ENCODE measurements at regions not wholly inside any gene's neighbourhood (a gene's known extent, or its start where the extent isn't known, plus 50 kb on each side); places are given as distances from the start of the nearest gene placed in this dataset.

DNA sequence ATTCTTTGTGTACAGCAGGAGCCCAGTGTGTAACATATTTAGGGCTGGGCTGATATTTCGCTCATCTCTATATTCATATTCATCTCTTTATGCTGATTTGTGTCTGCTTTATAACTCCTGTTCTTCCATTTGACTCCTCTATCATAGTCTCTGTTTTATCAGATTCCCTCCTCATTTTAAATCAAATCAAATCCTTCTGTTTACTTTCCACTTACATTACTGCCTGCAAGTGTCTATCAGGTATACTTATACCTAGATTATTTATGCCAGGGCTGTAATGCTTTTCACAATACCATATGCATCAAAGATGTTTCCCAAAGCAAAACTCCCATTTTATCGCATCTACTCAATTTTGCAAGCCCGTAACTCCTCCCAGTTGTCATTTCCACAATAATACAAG lies 990.7 kb downstream of the SORCS1 start:
- in situ Hi-C loops (cut with HindIII; ENCODE audit: low pct_unique_long_range_greater_than_20kb, low sequenced_read_pairs), result no loop called here
- DNase-seq (ENCODE audit: low read depth), result no peak

DNA sequence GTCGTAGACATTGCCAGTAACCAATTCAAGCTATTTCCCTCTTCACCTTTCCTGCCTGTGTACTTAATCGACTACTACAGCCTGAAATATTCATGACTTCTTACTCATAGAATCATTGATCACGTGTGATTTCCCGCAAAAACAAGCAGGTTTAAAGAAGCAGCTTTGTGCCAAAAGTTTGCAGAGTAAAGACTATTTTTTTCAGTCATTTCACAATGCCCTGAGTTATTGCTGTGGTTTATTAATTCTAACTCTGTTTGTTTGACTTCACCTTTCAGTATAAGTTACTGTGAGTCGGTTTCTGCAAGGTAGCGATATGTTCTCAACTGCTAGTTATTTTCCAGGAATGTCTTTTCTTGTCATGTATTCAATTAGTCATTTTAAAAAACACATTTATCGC lies 995.3 kb downstream of the SORCS1 start:
- in situ Hi-C loops (cut with HindIII; ENCODE audit: low pct_unique_long_range_greater_than_20kb, low sequenced_read_pairs), result no loop called here
- DNase-seq (ENCODE audit: low read depth), result no peak

DNA sequence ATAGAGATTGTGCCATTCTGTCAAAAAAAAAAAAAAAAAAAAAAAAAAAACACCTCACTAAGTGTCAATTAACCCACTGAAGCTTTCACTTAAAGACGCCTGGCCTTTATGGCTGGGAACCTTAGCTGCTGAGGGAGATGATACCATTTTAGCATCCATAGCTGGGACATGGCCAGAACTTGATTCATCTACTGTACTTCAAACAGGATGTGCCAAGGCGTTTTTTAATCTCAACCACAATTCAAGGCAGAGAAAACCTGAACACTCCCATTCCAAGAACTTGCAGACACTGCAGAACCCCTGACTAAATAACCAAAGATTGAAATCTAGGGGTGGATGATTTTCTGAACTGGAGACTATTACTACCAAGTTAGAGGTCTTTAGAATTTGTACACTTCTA lies 996.6 kb downstream of the SORCS1 start:
- in situ Hi-C loops (cut with HindIII; ENCODE audit: low pct_unique_long_range_greater_than_20kb, low sequenced_read_pairs), result no loop called here
- no peak for DNase-seq (ENCODE audit: low read depth)

DNA sequence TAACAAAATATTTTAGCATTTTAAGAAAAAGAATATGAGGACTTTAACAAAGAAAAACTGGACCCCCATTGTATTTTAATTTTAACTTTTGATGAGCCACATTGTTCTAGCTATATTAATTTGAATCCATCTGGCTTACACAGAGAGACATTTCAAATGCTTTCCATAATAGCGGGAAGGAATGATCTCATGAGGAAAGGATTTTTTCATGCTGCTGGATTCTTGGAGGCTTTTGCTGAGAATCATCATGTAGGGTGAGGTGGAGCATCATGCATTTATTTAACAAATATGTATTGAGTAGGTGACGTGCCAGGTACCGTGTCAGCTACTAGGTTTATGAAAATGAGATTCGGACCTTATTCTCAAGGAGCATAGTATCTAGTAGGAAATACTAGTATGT lies 1006.3 kb downstream of the SORCS1 start:
- in situ Hi-C loops (cut with HindIII; ENCODE audit: low pct_unique_long_range_greater_than_20kb, low sequenced_read_pairs), result no loop called here

DNA sequence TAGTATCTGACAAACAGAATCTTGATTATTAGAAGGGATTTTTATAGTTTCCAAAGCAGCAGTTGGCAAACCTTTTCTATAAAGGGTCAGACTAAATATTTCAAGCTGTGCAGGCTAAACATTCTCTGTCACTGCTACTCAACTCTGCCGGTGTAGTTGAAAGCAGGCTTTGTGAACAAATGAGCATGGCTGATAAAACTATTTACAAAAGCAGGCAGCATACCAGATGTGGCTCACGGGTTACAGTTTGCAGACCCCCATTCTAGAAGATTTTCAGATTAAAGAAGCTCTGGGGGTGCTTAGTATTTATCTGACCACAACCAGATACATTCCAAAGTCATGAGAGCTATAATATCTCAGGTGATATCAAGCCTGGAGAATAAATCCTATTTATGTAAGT lies 1017.5 kb downstream of the SORCS1 start:
- in situ Hi-C loops (cut with HindIII; ENCODE audit: low pct_unique_long_range_greater_than_20kb, low sequenced_read_pairs), result no loop called here
- DNase-seq (ENCODE audit: low read depth), result no peak

More for the DNA sequence above, 1006.3 kb downstream of the SORCS1 start:
- DNase-seq (ENCODE audit: low read depth), result no peak

DNA sequence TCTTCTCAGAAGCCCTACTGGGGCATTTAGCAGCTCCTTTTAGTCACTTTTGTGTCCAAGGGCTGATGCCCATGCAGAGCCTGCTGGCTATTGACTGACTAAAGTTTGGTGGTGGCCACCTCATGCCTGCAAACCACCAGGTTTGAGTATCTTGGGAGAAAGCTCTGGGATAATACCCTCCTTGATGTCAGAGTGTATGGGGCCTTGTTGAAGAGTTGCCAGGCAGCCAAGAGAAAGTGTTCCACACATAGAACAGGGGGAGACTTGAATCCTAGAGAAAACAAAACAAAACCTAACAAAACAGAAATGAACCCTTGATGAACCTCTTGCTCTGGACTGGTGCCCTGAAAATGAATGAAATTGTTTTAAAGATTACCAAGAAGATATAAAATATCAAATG lies 1024.6 kb downstream of the SORCS1 start:
- no peak for DNase-seq (ENCODE audit: low read depth)
- in situ Hi-C loops (cut with HindIII; ENCODE audit: low pct_unique_long_range_greater_than_20kb, low sequenced_read_pairs), result no loop called here

DNA sequence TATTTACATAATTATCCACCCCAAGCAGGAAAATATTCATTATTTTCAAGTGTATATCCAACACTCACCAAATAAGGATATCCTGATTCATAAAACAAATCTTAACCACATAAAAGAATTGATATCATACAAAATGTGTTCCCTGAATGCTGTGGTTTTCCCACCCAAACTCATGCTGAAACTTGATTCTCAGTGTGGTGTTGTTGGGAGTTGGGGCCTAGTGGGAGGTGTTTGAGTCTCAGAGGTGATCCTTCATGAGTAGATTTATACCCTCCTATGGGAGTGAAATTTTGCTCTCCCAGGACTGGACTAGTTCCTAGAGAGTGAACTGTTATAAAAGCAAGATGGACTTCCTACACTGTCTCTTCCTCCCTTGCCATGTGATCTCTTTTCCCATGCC lies 1028.3 kb downstream of the SORCS1 start:
- no peak for DNase-seq (ENCODE audit: low read depth)
- in situ Hi-C loops (cut with HindIII; ENCODE audit: low pct_unique_long_range_greater_than_20kb, low sequenced_read_pairs), result no loop called here

DNA sequence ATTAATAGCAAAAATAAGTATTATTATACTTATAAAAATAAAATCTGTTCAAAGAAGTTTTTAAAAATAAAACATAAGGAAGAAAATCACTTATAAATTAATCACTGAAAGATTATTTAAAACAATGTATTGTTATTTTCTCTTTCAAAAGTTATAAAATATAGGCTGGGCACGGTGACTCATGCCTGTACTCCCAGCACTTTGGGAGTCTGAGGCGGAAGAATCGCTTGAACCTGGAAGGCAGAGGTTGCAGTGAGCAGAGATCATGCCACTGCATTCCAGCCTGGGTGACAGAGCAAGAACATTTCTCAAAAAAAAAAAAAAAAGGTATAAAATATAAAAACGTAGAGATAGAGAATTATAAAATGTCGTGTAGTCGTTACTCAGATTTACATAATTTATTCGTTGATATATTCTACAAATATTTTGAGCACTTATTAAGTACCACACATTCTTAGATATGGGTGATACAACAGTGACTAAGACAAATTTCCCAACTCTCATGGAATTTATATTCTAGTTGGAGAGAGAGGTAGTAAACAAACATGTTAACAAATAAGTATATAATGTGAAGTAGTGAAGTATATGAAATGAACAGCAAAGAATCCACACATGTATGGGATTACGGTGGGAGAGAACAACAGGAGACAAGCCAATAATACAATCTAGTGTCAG lies 1030.0 kb downstream of the SORCS1 start:
- DNase-seq (ENCODE audit: low read depth), result no peak
- in situ Hi-C loops (cut with HindIII; ENCODE audit: low pct_unique_long_range_greater_than_20kb, low sequenced_read_pairs), result no loop called here

DNA sequence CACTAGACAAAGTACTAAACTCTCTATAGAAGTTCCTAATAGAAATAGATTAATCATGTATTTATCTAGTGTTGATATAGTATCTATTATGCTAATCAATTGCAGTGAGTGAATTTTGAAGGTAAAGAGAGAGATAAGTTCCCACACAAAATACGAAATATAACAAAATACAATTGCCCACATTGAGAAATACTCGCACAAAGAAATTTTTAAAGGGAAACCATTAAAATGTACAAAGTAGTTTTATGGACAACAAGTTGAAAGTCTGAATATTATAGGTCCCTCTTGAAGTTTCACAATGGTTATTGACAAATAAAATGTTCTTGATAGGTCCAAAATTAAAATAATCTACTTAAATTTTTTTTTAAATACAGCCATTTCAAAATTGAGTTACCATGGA lies 1031.1 kb downstream of the SORCS1 start:
- in situ Hi-C loops (cut with HindIII; ENCODE audit: low pct_unique_long_range_greater_than_20kb, low sequenced_read_pairs), result no loop called here

DNA sequence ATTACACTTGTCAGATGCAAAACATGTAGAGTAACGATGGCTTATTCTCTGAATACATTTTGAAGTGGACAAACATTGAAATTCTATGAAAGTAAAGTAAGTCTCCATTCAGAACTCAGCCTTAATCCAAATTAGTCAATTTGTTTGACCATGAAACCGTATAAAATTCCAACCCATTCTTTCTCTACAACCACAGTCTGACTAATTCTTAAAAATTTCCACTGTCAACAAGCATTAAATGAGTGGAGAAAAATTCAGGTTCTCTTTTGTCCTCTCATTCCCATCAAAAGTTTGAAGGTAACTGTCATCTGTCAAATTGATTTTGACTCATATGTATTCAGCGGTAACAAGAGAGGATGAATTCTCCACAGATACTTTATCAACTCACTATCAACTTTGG lies 1031.5 kb downstream of the SORCS1 start:
- in situ Hi-C loops (cut with HindIII; ENCODE audit: low pct_unique_long_range_greater_than_20kb, low sequenced_read_pairs), result no loop called here
- DNase-seq (ENCODE audit: low read depth), result no peak

More for the DNA sequence above, 1031.1 kb downstream of the SORCS1 start:
- no peak for DNase-seq (ENCODE audit: low read depth)

DNA sequence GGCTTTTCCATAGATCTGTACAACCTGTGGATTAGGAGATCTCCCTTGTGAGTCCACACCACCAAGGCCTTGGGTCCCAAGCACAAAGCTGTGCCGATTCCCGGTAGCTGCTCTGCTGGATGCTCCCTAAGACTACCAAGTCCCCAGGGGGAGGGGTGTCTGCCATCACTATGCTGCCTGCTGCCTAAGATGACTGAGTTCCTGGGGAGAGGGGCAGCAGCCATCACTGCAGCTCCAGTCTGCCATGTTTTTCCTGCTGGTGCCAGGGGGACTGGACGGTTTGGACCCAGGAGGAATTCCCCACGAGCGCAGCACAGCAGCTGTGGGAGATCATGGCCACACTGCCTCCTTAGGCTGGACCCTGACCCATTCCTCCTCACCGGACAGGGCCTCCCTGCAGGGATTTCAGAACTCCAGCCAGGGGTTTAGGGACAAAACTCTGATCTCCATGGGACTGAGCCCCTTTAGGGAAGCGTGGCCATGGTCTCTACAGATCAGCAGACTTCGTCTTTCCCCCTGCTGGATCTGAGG lies 1049.8 kb downstream of the SORCS1 start:
- in situ Hi-C loops (cut with HindIII; ENCODE audit: low pct_unique_long_range_greater_than_20kb, low sequenced_read_pairs), result no loop called here
- DNase-seq (ENCODE audit: low read depth), result no peak

DNA sequence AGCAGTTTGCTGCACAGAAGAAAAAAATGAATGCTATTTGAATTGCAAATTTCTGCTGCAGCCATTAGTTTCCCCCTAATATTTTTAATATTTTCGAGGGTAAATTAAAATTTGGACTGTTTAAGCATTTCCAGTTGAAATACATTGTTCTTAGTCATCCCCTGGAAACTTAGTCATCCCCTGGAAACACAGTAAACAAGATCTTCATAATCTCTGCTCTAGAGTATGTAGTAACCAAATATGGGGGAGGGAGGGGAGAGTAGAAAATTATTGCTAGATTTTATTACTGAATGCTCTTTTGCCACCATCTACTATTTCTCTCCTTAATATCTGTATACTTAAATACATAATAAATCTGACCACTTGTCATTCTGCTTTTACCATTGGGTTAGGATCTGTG lies 1053.3 kb downstream of the SORCS1 start:
- in situ Hi-C loops (cut with HindIII; ENCODE audit: low pct_unique_long_range_greater_than_20kb, low sequenced_read_pairs), result no loop called here
- no peak for DNase-seq (ENCODE audit: low read depth)

DNA sequence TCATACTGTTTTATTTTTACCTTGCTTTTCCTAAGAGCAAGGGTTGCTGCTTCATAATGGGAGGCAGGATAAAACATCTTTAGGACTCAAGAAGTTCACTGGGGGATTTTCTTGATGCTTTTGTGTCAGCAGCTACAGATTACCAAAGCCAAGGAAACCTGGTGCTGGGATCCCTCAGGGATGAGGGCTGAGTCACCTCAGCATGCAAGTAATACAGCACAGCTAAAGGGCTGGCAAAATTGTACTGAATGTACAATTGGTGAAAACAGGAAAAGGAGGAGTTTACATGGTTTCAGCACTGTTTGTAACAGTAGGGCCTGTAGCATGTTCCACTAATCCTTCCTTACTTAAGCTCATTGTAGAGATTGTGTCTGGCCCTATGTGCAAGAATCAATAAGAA lies 1056.8 kb downstream of the SORCS1 start:
- no peak for DNase-seq (ENCODE audit: low read depth)
- in situ Hi-C loops (cut with HindIII; ENCODE audit: low pct_unique_long_range_greater_than_20kb, low sequenced_read_pairs), result no loop called here

DNA sequence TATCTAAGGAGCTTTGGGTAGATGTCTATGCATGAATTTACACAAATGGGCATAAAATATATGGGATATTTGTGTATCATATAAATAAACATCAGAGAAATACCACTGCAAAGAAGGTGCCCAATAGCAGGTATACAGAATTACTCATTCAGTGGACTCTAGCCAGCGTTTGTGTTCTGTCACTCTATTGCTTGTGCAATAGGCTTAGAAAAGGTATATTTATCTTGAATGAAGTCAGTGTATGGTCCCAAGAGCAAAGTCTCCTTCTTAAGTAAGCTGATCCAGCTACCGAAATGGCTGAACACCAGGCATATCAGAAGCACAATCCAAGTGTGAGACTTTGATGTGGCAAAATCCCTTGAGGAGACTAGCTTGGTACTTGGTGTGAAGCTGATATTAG lies 1058.4 kb downstream of the SORCS1 start:
- in situ Hi-C loops (cut with HindIII; ENCODE audit: low pct_unique_long_range_greater_than_20kb, low sequenced_read_pairs), result no loop called here
- DNase-seq (ENCODE audit: low read depth), result no peak

DNA sequence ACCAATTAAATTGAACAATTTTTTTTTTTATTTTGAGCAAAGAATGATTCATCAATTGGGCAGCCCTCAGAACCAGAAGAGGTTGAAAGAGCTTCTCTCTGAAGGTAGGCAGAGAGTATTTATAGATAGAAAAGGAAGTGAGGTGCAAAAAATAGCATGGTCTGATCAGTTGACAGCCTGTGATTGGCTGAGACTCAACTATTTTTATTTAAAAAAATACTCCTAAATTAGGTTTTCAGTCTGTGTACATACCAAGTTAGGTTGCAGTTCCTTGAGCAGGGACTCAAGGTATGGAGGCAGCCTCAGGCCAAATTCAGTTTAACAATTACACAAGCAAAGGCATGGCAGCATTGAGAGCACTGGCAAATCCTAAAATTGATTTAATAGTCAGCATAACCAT lies 1074.7 kb downstream of the SORCS1 start:
- in situ Hi-C loops (cut with HindIII; ENCODE audit: low pct_unique_long_range_greater_than_20kb, low sequenced_read_pairs), result no loop called here
- no peak for DNase-seq (ENCODE audit: low read depth)

DNA sequence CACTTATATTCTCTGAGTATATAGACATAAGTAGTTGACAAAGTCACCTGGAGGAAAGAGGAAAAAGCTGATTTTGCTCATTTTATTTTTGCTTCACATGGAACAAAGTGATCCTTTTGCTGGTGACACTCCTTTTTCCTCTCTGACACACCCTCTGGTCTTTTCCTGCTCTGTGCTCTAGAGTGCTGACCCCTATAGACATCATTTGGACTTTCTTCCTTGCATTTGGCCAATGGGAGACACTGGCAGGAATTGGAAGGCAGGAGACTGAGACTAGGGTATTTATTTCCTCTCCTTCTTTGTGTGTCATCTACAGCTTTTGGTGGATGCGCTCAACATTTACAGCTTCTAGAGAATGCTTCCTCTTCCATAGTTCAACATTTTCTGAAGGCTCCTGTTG lies 1078.1 kb downstream of the SORCS1 start:
- in situ Hi-C loops (cut with HindIII; ENCODE audit: low pct_unique_long_range_greater_than_20kb, low sequenced_read_pairs), result no loop called here
- no peak for DNase-seq (ENCODE audit: low read depth)

DNA sequence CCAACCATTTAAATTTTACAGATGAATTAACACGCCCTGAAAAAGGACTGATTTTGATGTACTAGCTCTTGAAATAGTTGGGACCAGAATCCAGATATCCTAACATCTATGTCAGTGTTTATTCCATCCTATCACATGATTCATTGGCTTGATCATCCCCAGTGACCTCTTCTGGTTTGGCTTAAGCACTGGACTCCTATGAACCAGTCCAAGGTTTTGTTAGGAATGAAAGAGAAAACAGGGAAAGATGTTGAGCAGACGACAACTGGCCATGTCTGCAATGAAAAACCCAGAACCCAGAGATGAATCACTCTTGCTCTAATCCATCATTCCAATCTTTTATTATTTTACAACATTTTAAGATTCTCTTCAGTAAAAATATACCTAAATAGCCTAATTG lies 1080.9 kb downstream of the SORCS1 start:
- no peak for DNase-seq (ENCODE audit: low read depth)
- in situ Hi-C loops (cut with HindIII; ENCODE audit: low pct_unique_long_range_greater_than_20kb, low sequenced_read_pairs), result no loop called here

DNA sequence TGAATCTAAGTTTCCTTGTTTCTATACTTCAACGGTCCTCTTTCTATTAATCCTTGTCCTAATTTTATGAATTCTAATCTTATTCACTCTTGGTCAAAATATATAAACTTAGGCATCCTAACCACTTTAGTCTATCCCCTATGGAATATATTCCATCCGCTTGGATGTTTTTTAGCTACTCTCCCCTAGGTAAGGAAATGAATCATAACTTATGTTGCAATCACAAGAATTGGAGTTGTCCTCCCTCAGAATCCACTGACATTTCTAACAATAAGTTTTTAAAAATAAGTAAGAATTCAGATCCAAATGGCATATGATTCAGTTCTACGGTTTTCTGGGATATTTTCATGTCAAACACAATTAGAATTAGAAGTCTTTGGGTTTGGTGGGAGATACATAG lies 1081.6 kb downstream of the SORCS1 start:
- in situ Hi-C loops (cut with HindIII; ENCODE audit: low pct_unique_long_range_greater_than_20kb, low sequenced_read_pairs), result no loop called here
- no peak for DNase-seq (ENCODE audit: low read depth)

DNA sequence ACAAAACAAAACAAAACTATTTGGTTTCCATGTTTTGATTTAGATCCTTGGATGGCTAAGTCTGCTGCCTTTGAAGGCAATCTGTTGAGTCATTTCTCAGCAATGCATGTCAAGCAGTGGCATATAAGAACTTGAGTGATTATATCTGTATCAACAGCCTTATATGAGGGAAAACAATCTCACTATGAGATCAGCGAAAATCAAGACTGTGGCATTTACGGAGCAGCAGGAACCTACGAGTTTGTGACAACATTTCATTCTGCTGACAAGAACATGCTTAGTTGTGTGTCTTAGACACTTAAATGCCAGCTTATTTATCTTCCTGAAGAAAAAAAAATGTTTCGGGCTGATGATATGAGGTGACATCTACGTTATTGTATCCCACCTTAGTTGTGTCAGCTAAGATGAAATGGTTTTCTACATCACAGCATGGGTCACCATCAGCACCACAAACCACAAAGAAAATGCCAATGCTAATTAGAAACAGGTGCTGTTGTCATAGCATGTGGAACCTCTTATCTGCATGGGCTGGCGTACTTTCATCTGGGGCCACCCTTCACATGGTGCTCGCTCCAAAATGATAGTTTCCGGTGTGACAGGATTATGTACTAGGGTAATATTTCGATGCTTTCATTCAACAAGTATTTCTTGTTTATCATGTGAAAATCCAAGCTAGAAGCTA lies 1085.5 kb downstream of the SORCS1 start:
- in situ Hi-C loops (cut with HindIII; ENCODE audit: low pct_unique_long_range_greater_than_20kb, low sequenced_read_pairs), result no loop called here
- DNase-seq (ENCODE audit: low read depth), result peak; percentile 49

DNA sequence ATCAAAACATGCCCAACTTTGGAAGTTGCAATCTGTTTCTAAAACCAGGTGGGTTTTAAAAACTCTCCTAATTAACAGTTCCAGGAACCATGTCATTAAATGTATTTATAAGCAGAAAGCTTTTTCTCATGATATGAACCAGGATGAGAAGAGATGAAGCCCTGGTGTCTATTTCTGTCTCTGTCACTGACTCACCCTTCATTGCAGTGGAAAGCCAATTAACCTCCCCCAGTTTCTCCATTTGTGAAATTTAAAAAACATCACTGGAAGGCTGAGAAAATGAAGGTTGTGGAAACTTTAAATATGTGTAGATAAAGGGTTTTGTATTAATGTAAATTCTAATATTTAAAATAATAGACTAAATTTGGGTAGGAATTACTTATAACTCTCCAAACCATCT lies 1088.0 kb downstream of the SORCS1 start:
- no peak for DNase-seq (ENCODE audit: low read depth)
- in situ Hi-C loops (cut with HindIII; ENCODE audit: low pct_unique_long_range_greater_than_20kb, low sequenced_read_pairs), result no loop called here

Data from Caki2 (cell line).